Stomach (tissue), 4 donors: ENCODE measurements at regions not wholly inside any gene's neighbourhood (a gene's known extent, or its start where the extent isn't known, plus 50 kb on each side); places are given as distances from the start of the nearest gene placed in this dataset.

Source experiments
- EP300 ChIP-seq: sonication (generic); formaldehyde crosslinking; IDR thresholded peaks from one replicate; pipeline ENCODE4 v1.6.1; 2017; ENCODE audit warnings: antibody characterized with exemption
- POLR2A ChIP-seq, 4 donors: fragments of 450-650 bp; IDR thresholded peaks; one replicate each; pipeline ENCODE4 v1.6.1; 2016; ENCODE audit warnings: antibody characterized with exemption in 4 of 4, control low read depth in 2 of 4, mild to moderate bottlenecking in 1 of 4, moderate library complexity in 1 of 4
- POLR2AphosphoS5 ChIP-seq, 3 donors: sonication (generic); formaldehyde crosslinking; IDR thresholded peaks; one replicate each; pipeline ENCODE4 v1.6.1; 2016; ENCODE audit warnings: antibody characterized with exemption in 3 of 3
- TF ChIP-seq, protein P1 (sequence below), 7 experiments: fragments of 450-650 bp in 4 of 7; fragments of 200-600 bp in 3 of 7; sonication (generic) in 3 of 7; IDR thresholded peaks; one replicate each; pipeline ENCODE4 v1.5.1; 2016 to 2019; ENCODE audit warnings: antibody characterized with exemption in 7 of 7, control low read depth in 2 of 7, mild to moderate bottlenecking in 1 of 7

DNA sequence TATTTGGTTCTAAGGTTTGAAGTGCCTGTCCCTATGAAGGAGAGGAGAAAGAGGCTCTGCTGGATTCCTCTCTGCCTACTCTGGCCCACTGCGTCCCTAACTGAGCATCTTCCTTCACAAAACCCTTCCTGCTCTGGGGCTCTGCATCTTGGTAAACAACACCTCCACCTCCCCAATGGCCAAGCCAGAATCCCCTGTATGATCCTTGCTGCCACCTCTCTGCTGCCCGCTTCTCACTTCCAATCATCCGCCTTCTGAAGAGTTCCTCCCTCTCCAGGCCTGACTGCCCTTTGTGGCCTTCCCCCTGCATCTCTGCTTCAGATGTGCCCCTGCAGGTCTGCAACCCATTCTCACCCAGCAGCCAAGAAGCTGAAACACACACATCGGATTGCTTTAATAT is 110.6 kb upstream of the RPH3A start:
- TF ChIP-seq EP300: no peak
- TF ChIP-seq, protein P1, sequence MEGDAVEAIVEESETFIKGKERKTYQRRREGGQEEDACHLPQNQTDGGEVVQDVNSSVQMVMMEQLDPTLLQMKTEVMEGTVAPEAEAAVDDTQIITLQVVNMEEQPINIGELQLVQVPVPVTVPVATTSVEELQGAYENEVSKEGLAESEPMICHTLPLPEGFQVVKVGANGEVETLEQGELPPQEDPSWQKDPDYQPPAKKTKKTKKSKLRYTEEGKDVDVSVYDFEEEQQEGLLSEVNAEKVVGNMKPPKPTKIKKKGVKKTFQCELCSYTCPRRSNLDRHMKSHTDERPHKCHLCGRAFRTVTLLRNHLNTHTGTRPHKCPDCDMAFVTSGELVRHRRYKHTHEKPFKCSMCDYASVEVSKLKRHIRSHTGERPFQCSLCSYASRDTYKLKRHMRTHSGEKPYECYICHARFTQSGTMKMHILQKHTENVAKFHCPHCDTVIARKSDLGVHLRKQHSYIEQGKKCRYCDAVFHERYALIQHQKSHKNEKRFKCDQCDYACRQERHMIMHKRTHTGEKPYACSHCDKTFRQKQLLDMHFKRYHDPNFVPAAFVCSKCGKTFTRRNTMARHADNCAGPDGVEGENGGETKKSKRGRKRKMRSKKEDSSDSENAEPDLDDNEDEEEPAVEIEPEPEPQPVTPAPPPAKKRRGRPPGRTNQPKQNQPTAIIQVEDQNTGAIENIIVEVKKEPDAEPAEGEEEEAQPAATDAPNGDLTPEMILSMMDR (IDR thresholded peaks at IDR 0.05): no peak
- no peak for TF ChIP-seq POLR2A (IDR thresholded peaks at IDR 0.05)
- TF ChIP-seq POLR2AphosphoS5 (IDR thresholded peaks at IDR 0.05): no peak
